ENCODE measurements at regions not wholly inside any gene's neighbourhood (a gene's known extent, or its start where the extent isn't known, plus 50 kb on each side); places are given as distances from the start of the nearest gene placed in this dataset.

GRCh38 chr14:39762576-39763401 lies 330.6 kb upstream of the FBXO33 start (continued):
- peak; percentile 61; the same call in 1 of the 2 replicates for TF ChIP-seq IRF1 (CRISPR knock-in tag; IDR thresholded peaks at IDR 0.05; ENCODE audit: low read depth)
- peak; percentile 76; the same call in 1 of the 2 replicates for TF ChIP-seq ZNF12 (CRISPR knock-in tag; IDR thresholded peaks at IDR 0.05)
- TF ChIP-seq ZFP37 (CRISPR knock-in tag; IDR thresholded peaks at IDR 0.05; ENCODE audit: borderline replicate concordance): 0 out of 2 replicates have a peak, but pooled peaks have one; percentile 52
- TF ChIP-seq FOXP1 (IDR thresholded peaks at IDR 0.05): no peak
- peak; percentile 78 for TF ChIP-seq FOXP1 (CRISPR knock-in tag; IDR thresholded peaks at IDR 0.05)
- TF ChIP-seq HOXA3 (CRISPR knock-in tag; IDR thresholded peaks at IDR 0.05): peak; percentile 92; the same call in 1 of the 2 replicates
- 0 out of 2 replicates have a peak, but pooled peaks have one; percentile 58 for TF ChIP-seq PHF8 (CRISPR knock-in tag; IDR thresholded peaks at IDR 0.05)
- 0 out of 2 replicates have a peak, but pooled peaks have one; percentile 45 for TF ChIP-seq ZNF253 (CRISPR knock-in tag; IDR thresholded peaks at IDR 0.05; ENCODE audit: borderline replicate concordance)
- no peak for TF ChIP-seq MAFG (CRISPR knock-in tag; IDR thresholded peaks at IDR 0.05)
- TF ChIP-seq SNAI1 (CRISPR knock-in tag; IDR thresholded peaks at IDR 0.05; ENCODE audit: borderline replicate concordance): peak; percentile 74; the same call in 1 of the 2 replicates
- no peak for TF ChIP-seq CBX2 (IDR thresholded peaks at IDR 0.05; ENCODE audit: low read depth, low read length)
- peak; percentile 83; the same call in 1 of the 2 replicates for TF ChIP-seq CBX2 (CRISPR knock-in tag; IDR thresholded peaks at IDR 0.05; ENCODE audit: low read depth)
- 0 out of 2 replicates have a peak, but pooled peaks have one; percentile 34 for TF ChIP-seq ZSCAN12 (CRISPR knock-in tag; IDR thresholded peaks at IDR 0.05)
- TF ChIP-seq ZNF597 (CRISPR knock-in tag; IDR thresholded peaks at IDR 0.05): 0 out of 2 replicates have a peak, but pooled peaks have one; percentile 28
- no peak for TF ChIP-seq ZNF7 (CRISPR knock-in tag; IDR thresholded peaks at IDR 0.05)
- 0 out of 2 replicates have a peak, but pooled peaks have one; percentile 58 for TF ChIP-seq ZNF234 (CRISPR knock-in tag; conservative IDR thresholded peaks at IDR 0.05)
- no peak for TF ChIP-seq KDM5A (IDR thresholded peaks at IDR 0.05; ENCODE audit: borderline replicate concordance, low read length)
- TF ChIP-seq ZKSCAN8 (CRISPR knock-in tag; IDR thresholded peaks at IDR 0.05; ENCODE audit: borderline replicate concordance): peak; percentile 50; the same call in 1 of the 2 replicates
- TF ChIP-seq NFE2L1 (CRISPR knock-in tag; IDR thresholded peaks at IDR 0.05; ENCODE audit: borderline replicate concordance): 0 out of 2 replicates have a peak, but pooled peaks have one; percentile 70
- peak; percentile 71; the same call in 1 of the 2 replicates for TF ChIP-seq ZNF780A (CRISPR knock-in tag; IDR thresholded peaks at IDR 0.05)
- TF ChIP-seq ZNF235 (CRISPR knock-in tag; IDR thresholded peaks at IDR 0.05; ENCODE audit: borderline replicate concordance): no peak; the same call in 1 of the 2 replicates
- TF ChIP-seq KDM1A (CRISPR knock-in tag; IDR thresholded peaks at IDR 0.05): peak; percentile 79
- peak; percentile 97 for TF ChIP-seq CEBPB (IDR thresholded peaks at IDR 0.05; ENCODE audit: borderline replicate concordance, low read depth, low read length)
- no peak for TF ChIP-seq FOXM1 (CRISPR knock-in tag; IDR thresholded peaks at IDR 0.05)
- TF ChIP-seq THAP11 (CRISPR knock-in tag; IDR thresholded peaks at IDR 0.05): peak; percentile 77
- peak; percentile 96; the same call in 1 of the 2 replicates for TF ChIP-seq ZFP90 (CRISPR knock-in tag; IDR thresholded peaks at IDR 0.05; ENCODE audit: borderline replicate concordance)
- no peak for TF ChIP-seq JARID2 (CRISPR knock-in tag; IDR thresholded peaks at IDR 0.05; ENCODE audit: insufficient replicate concordance)
- no peak for TF ChIP-seq SYNCRIP (IDR thresholded peaks at IDR 0.05; ENCODE audit: insufficient read depth, low read depth, low read length)
- peak; percentile 94; the same call in 1 of the 2 replicates for TF ChIP-seq ZNF766 (CRISPR knock-in tag; IDR thresholded peaks at IDR 0.05; ENCODE audit: borderline replicate concordance)
- no peak for TF ChIP-seq XRCC5 (optimal IDR thresholded peaks at IDR 0.05; ENCODE audit: low read length)

Data from HepG2 (cell line).